IMR-90 (cell line): ENCODE measurements at regions not wholly inside any gene's neighbourhood (a gene's known extent, or its start where the extent isn't known, plus 50 kb on each side); places are given as distances from the start of the nearest gene placed in this dataset.

Source experiments
- ATAC-seq: fragments of 200-7000 bp; cut with Tn5 transposase; 2 replicates; pipeline ENCODE4 v1.9.1; 2020; ENCODE audit warnings: low read depth, mild to moderate bottlenecking, moderate library complexity
- BruUV-seq: library from RNA; stranded (reverse); fragments of 400-500 nt; replicated peaks from 2 replicates; lab custom pipeline; 2021; lab: Mats Ljungman, UMichigan
- CTCF ChIA-PET: fragments of 300-600 bp; formaldehyde crosslinking; extraction: SDS; loops from one replicate; lab custom pipeline; 2021; ENCODE audit warnings: antibody characterized with exemption; lab: Yijun Ruan, JAX
- POLR2A ChIA-PET: fragments of 300-600 bp; sonication (Branson Sonifier 250); formaldehyde crosslinking; loops from one replicate; lab custom pipeline; 2022; ENCODE audit warnings: antibody characterized with exemption; ENCODE audit not compliant: unreplicated experiment; lab: Charles Lee
- DNase-seq: peaks from one replicate; pipeline ENCODE4 v3.0.0; 2013
- H2AFZ ChIP-seq: replicated peaks from 2 replicates; pipeline ENCODE3; 2013; ENCODE audit warnings: low read length, mild to moderate bottlenecking; ENCODE audit not compliant: poor library complexity
- H2AK5ac ChIP-seq: 2 replicates; pipeline ENCODE4 v1.6.1; 2013; ENCODE audit warnings: low read depth, low read length, inconsistent platforms
- H2AK9ac ChIP-seq: replicated peaks from 2 replicates; pipeline ENCODE3; 2013; ENCODE audit warnings: mild to moderate bottlenecking, low read depth, low read length, moderate library complexity; ENCODE audit not compliant: poor library complexity
- H2BK120ac ChIP-seq: 2 replicates; pipeline ENCODE4 v1.6.1; 2013; ENCODE audit warnings: low read depth, low read length, inconsistent platforms
- H2BK15ac ChIP-seq: 3 replicates; pipeline ENCODE4 v1.6.1; 2013; ENCODE audit warnings: low read depth, low read length, inconsistent platforms
- H2BK20ac ChIP-seq: 2 replicates; pipeline ENCODE4 v1.6.1; 2013; ENCODE audit warnings: low read depth, mild to moderate bottlenecking, inconsistent platforms, low read length, moderate library complexity
- H2BK5ac ChIP-seq: 2 replicates; pipeline ENCODE4 v1.6.1; 2013; ENCODE audit warnings: mild to moderate bottlenecking, low read depth, low read length, inconsistent platforms; ENCODE audit not compliant: poor library complexity, severe bottlenecking
- H3K14ac ChIP-seq: replicated peaks from 2 replicates; pipeline ENCODE4 v1.6.1; 2013; ENCODE audit warnings: low read depth, low read length, inconsistent platforms
- H3K18ac ChIP-seq: 2 replicates; pipeline ENCODE4 v1.6.1; 2013; ENCODE audit warnings: low read depth, low read length, control low read depth
- H3K23ac ChIP-seq: 2 replicates; pipeline ENCODE4 v1.6.1; 2013; ENCODE audit warnings: low read depth, low read length, inconsistent platforms
- H3K27ac ChIP-seq: 2 replicates; pipeline ENCODE4 v1.5.1; 2013; ENCODE audit warnings: mild to moderate bottlenecking, control low read depth, low read length; ENCODE audit not compliant: insufficient read depth
- H3K27me3 ChIP-seq: 2 replicates; pipeline ENCODE4 v1.6.1; 2013; ENCODE audit warnings: low read length; ENCODE audit not compliant: control insufficient read depth, insufficient read depth
- H3K36me3 ChIP-seq: 2 replicates; pipeline ENCODE4 v1.6.1; 2013; ENCODE audit warnings: low read length, mixed read lengths; ENCODE audit not compliant: control insufficient read depth, insufficient read depth
- H3K4ac ChIP-seq: 2 replicates; pipeline ENCODE4 v1.6.1; 2013; ENCODE audit warnings: low read depth, low read length, inconsistent platforms
- H3K4me1 ChIP-seq: 2 replicates; pipeline ENCODE4 v1.6.1; 2013; ENCODE audit warnings: low read length, mixed read lengths; ENCODE audit not compliant: control insufficient read depth, insufficient read depth
- H3K4me2 ChIP-seq: 2 replicates; pipeline ENCODE4 v1.6.1; 2013; ENCODE audit warnings: low read depth, mild to moderate bottlenecking, control low read depth, low read length, moderate library complexity
- H3K4me3 ChIP-seq: 2 replicates; pipeline ENCODE4 v1.5.1; 2013; ENCODE audit warnings: low read depth, mild to moderate bottlenecking, control low read depth, low read length, moderate library complexity; ENCODE audit not compliant: insufficient read depth
- H3K56ac ChIP-seq: 2 replicates; pipeline ENCODE4 v1.6.1; 2013; ENCODE audit warnings: low read length, inconsistent platforms; ENCODE audit not compliant: insufficient read depth; ENCODE audit errors: extremely low read depth
- H3K79me1 ChIP-seq, 2 experiments: 2 replicates each; pipeline ENCODE4 v1.6.1; 2013; ENCODE audit warnings: low read length in 2 of 2, inconsistent platforms in 1 of 2, low read depth in 1 of 2
- H3K9ac ChIP-seq: 2 replicates; pipeline ENCODE4 v1.6.1; 2013; ENCODE audit warnings: low read depth, low read length, control low read depth
- H3K9me1 ChIP-seq: 2 replicates; pipeline ENCODE4 v1.6.1; 2013; ENCODE audit warnings: low read length, inconsistent platforms; ENCODE audit not compliant: insufficient read depth
- H3K9me3 ChIP-seq: 2 replicates; pipeline ENCODE4 v1.6.1; 2013; ENCODE audit warnings: low read length; ENCODE audit not compliant: control insufficient read depth, insufficient read depth
- H4K20me1 ChIP-seq: 2 replicates; pipeline ENCODE4 v1.6.1; 2013; ENCODE audit warnings: low read length, inconsistent platforms; ENCODE audit not compliant: insufficient read depth
- H4K5ac ChIP-seq: 2 replicates; pipeline ENCODE4 v1.6.1; 2013; ENCODE audit warnings: mild to moderate bottlenecking, low read depth, low read length, control low read depth
- H4K8ac ChIP-seq, 2 experiments: 2 replicates each; pipeline ENCODE4 v1.6.1; 2013; ENCODE audit warnings: low read depth in 2 of 2, low read length in 2 of 2, control low read depth in 1 of 2, inconsistent platforms in 1 of 2
- H4K91ac ChIP-seq: 2 replicates; pipeline ENCODE4 v1.6.1; 2013; ENCODE audit warnings: low read depth, low read length, inconsistent platforms; ENCODE audit not compliant: insufficient read depth
- CEBPB ChIP-seq: IDR thresholded peaks from 2 replicates; pipeline ENCODE4 v1.6.1; 2012; ENCODE audit warnings: low read depth, low read length, improper control_type of control experiment
- CHD1 ChIP-seq: IDR thresholded peaks from 2 replicates; pipeline ENCODE4 v1.6.1; 2012; ENCODE audit warnings: low read depth, low read length, improper control_type of control experiment
- CTCF ChIP-seq: conservative IDR thresholded peaks from 2 replicates; pipeline ENCODE4 v1.5.1; 2012; ENCODE audit warnings: mild to moderate bottlenecking, low read depth, low read length, improper control_type of control experiment
- FOS ChIP-seq: fragments of 150-350 bp; IDR thresholded peaks from 2 replicates; pipeline ENCODE4 v1.6.1; 2016; ENCODE audit warnings: low read depth, low read length
- NFE2L2 ChIP-seq: fragments of 150-350 bp; IDR thresholded peaks from 2 replicates; pipeline ENCODE4 v1.6.1; 2016; ENCODE audit warnings: low read depth, mild to moderate bottlenecking, low read length
- POLR2A ChIP-seq: IDR thresholded peaks from 2 replicates; pipeline ENCODE4 v1.6.1; 2012; ENCODE audit warnings: mild to moderate bottlenecking, low read depth, low read length
- RAD21 ChIP-seq: IDR thresholded peaks from 2 replicates; pipeline ENCODE4 v1.6.1; 2012; ENCODE audit warnings: low read length, improper control_type of control experiment
- RCOR1 ChIP-seq: IDR thresholded peaks from 2 replicates; pipeline ENCODE4 v1.6.1; 2012; ENCODE audit warnings: mild to moderate bottlenecking, low read length, improper control_type of control experiment; ENCODE audit not compliant: insufficient replicate concordance
- RFX5 ChIP-seq: IDR thresholded peaks from 2 replicates; pipeline ENCODE4 v1.8.0; 2012; ENCODE audit warnings: low read depth, mild to moderate bottlenecking, low read length, moderate library complexity
- SMC3 ChIP-seq: fragments of 150-350 bp; IDR thresholded peaks from 2 replicates; pipeline ENCODE4 v1.6.1; 2016; ENCODE audit warnings: low read depth, mild to moderate bottlenecking, antibody characterized with exemption, low read length, moderate library complexity
- WGBS, 2 experiments: methylation state at CpG; one replicate each; pipeline versions ENCODE4 v1.1.5 to v1.1.7; 2013; ENCODE audit warnings: missing lambda C conversion rate in 2 of 2; ENCODE audit not compliant: insufficient read length in 1 of 2; ENCODE audit errors: extremely low coverage in 2 of 2; 5-methylcytosine and 5-hydroxymethylcytosine counted together
- dilution Hi-C: fragments of 300-500 bp; cut with HindIII; formaldehyde crosslinking; loops from one replicate; pipeline ENCODE4 v1.14.3; 2018; ENCODE audit warnings: low sequenced_read_pairs; ENCODE audit not compliant: unreplicated experiment
- in situ Hi-C: fragments of 300-500 bp; cut with MboI; formaldehyde crosslinking; loops from 3 replicates; pipeline ENCODE4 v1.14.3; 2019; ENCODE audit warnings: low sequenced_read_pairs, inconsistent platforms, mixed read lengths
- intact Hi-C: fragments of 100-400 bp; cut with micrococcal nuclease; formaldehyde crosslinking; loops from 2 replicates; pipeline ENCODE4 v1.10.0; 2022

- Histone ChIP-seq H4K20me1 (no peaks in the 10 kb centered on the region), H3K36me3 (no peaks in the 10 kb centered on the region), H2AK5ac (no peak overlapping the region), H2BK5ac (no peak overlapping the region), H2BK20ac (no peak overlapping the region), H3K4me3 (no peak overlapping the region), H2BK120ac (no peak overlapping the region), H3K14ac (no peak overlapping the region), H3K9me3 (peaks cover 3% of the 10 kb centered on the region; the same call in 1 of the 2 replicates), H3K4me2 (no peak overlapping the region), H3K23ac (no peak overlapping the region), H3K4ac (no peak overlapping the region), H2AFZ (no peak overlapping the region), H3K27me3 (no peaks in the 10 kb centered on the region), H2AK9ac (no peak overlapping the region), H4K8ac (no peak overlapping the region), H3K56ac (no peak overlapping the region), H3K4me1 (no peaks in the 10 kb centered on the region), H4K91ac (no peak overlapping the region), H3K9ac (no peak overlapping the region), H4K5ac (no peak overlapping the region), H3K27ac (no peak overlapping the region), H3K18ac (no peak overlapping the region), H3K9me1 (no peaks in the 10 kb centered on the region), H2BK15ac (no peak overlapping the region), H3K79me1 (no peaks in the 10 kb centered on the region)
- ChIA-PET POLR2A (no interaction called here), CTCF (no interaction called here)
- intact Hi-C loops (no loop called here), in situ Hi-C loops (no loop called here), dilution Hi-C loops (no loop called here)
- no CpG with 5 or more reads among the region's 2 CpGs for WGBS, 2 experiments
- ATAC-seq (no peak), DNase-seq (no peak)
- no peak for TF ChIP-seq SMC3
- TF ChIP-seq NFE2L2: no peak
- TF ChIP-seq RAD21: no peak
- no peak for TF ChIP-seq CEBPB
- no peak for TF ChIP-seq RCOR1
- TF ChIP-seq RFX5: no peak
- TF ChIP-seq FOS: no peak
- no peak for TF ChIP-seq CTCF
- no peak for TF ChIP-seq POLR2A
- no peak for TF ChIP-seq CHD1
- no TSS peak for BruUV-seq
These were observed 394.8 kb downstream of the PID1 start for GRCh38 chr2:228876276-228876675.
